GM11168 (cell line): ENCODE measurements at regions not wholly inside any gene's neighbourhood (a gene's known extent, or its start where the extent isn't known, plus 50 kb on each side); places are given as distances from the start of the nearest gene placed in this dataset.
"Not testable (repeated sequence)": the region's sequence is repeated elsewhere in the genome, so short reads cannot be mapped to it uniquely, and the experiment has no call there.

Source experiments
- in situ Hi-C: fragments of 300-500 bp; cut with MboI; formaldehyde crosslinking; loops from one replicate; pipeline ENCODE4 v1.12.0; 2022; ENCODE audit warnings: low sequenced_read_pairs; ENCODE audit not compliant: unreplicated experiment

GRCh38 chr11:100528872-100529416 lies 158.1 kb upstream of the ARHGAP42 start:
- in situ Hi-C loops: no loop called here

- in situ Hi-C loops: not testable (repeated sequence)
Measured at GRCh38 chr11:100531290-100531689, 155.8 kb upstream of the ARHGAP42 start.

GRCh38 chr11:100536979-100537378 lies 150.1 kb upstream of the ARHGAP42 start:
- in situ Hi-C loops: no loop called here

- in situ Hi-C loops: no loop called here
Measured at GRCh38 chr11:100543386-100543785, 143.7 kb upstream of the ARHGAP42 start.

- in situ Hi-C loops: no loop called here
Measured at GRCh38 chr11:100545556-100545955, 141.5 kb upstream of the ARHGAP42 start.

- in situ Hi-C loops: no loop called here
Measured at GRCh38 chr11:100545970-100546369, 141.1 kb upstream of the ARHGAP42 start.

GRCh38 chr11:100546714-100547113 lies 140.4 kb upstream of the ARHGAP42 start:
- in situ Hi-C loops: no loop called here

GRCh38 chr11:100550298-100550697 lies 136.8 kb upstream of the ARHGAP42 start:
- in situ Hi-C loops: no loop called here

GRCh38 chr11:100550912-100551632 lies 136.0 kb upstream of the ARHGAP42 start:
- in situ Hi-C loops: no loop called here

- in situ Hi-C loops: no loop called here
Measured at GRCh38 chr11:100555931-100556330, 131.2 kb upstream of the ARHGAP42 start.

- in situ Hi-C loops: no loop called here
Measured at GRCh38 chr11:100556781-100557180, 130.3 kb upstream of the ARHGAP42 start.

GRCh38 chr11:100557830-100558611 lies 129.1 kb upstream of the ARHGAP42 start:
- in situ Hi-C loops: no loop called here

- in situ Hi-C loops: no loop called here
Measured at GRCh38 chr11:100560606-100561005, 126.5 kb upstream of the ARHGAP42 start.

GRCh38 chr11:100561323-100561722 lies 125.8 kb upstream of the ARHGAP42 start:
- in situ Hi-C loops: no loop called here

GRCh38 chr11:100562128-100562527 lies 125.0 kb upstream of the ARHGAP42 start:
- in situ Hi-C loops: no loop called here

- in situ Hi-C loops: no loop called here
Measured at GRCh38 chr11:100563541-100564280, 123.4 kb upstream of the ARHGAP42 start.

- in situ Hi-C loops: loop anchor here (10.0 kb wide), 1 partner anchor 371 kb away; no protein-coding TSS in a partner anchor
Measured at GRCh38 chr11:100573911-100574513, 113.1 kb upstream of the ARHGAP42 start.

GRCh38 chr11:100574894-100575769 lies 112.0 kb upstream of the ARHGAP42 start:
- in situ Hi-C loops: loop anchor here (5.0 to 10.0 kb wide), 2 partner anchors 107 to 370 kb away; no protein-coding TSS in a partner anchor
